ENCODE measurements at regions not wholly inside any gene's neighbourhood (a gene's known extent, or its start where the extent isn't known, plus 50 kb on each side); places are given as distances from the start of the nearest gene placed in this dataset.
"Not testable (repeated sequence)": the region's sequence is repeated elsewhere in the genome, so short reads cannot be mapped to it uniquely, and the experiment has no call there.

GRCh38 chr16:34791835-34792234, 1332.4 kb downstream of the TP53TG3F start:
- TF ChIP-seq POLR2AphosphoS5, CTCF, POLR2A (IDR thresholded peaks at IDR 0.05): not testable (repeated sequence)
